Activated T-cell treated with anti-CD3 and anti-CD28 coated beads, Interleukin-2, amount 50 U/mL, for 48 hours (primary cell): ENCODE measurements at regions not wholly inside any gene's neighbourhood (a gene's known extent, or its start where the extent isn't known, plus 50 kb on each side); places are given as distances from the start of the nearest gene placed in this dataset.
"Not testable (repeated sequence)": the region's sequence is repeated elsewhere in the genome, so short reads cannot be mapped to it uniquely, and the experiment has no call there.

Experiments used
- DNase-seq, 2 experiments: peaks; one replicate each; pipeline ENCODE4 v3.0.0-alpha.2; 2020

DNA sequence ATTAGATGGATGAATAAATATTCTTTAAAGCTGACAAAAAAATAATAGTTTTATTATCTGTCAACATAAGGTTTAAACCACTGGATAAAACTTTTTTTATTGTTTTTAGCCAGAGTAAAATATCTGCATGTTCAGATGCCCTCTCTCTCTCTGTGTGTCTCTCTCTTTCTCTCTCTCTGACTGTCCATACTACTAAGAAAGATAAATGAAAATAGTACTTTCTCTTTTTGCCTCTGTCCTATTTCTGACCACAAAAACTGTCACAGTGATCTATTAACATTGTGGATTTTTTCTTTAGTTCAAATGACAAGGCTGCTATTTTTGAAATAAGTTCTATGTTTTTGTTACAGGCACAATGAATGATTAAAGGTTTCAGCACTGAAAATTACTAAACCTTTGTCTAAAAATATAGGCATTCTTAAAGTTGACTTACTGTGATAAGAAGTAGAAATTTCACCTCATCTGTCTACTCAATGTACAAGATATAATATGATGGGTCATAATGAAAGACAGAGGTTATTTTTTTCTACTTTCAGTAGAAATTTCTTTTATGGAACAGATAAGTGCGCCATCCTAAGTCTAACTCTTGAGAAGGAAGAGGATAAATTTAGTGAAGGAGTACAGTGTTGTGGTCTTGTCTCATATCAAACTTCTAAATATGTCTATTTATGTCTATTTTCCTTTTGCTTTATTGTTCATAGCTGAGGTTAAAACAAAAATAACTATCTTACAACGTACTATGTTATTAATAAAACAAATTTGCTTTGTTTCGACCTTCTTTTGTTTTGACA lies 341.9 kb upstream of the EYS start:
- DNase-seq = no peak

DNA sequence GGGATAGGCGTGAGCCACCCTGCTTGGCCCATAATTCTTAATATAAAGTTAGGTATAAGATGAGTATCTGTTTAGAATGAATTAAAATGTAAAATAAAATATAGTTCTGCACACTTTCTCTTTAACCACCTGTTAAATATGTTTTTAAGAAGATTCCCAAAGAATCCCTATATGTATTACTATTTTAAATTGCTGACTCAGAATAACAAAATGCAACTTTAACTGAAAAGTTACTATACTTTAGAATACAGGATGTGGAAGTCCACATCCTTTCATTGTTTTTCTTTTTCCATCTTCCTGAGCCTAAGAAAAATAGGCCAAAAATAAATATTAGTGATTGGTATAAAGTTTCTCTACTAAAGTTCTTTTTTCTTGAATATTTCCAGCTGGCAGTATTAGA lies 325.6 kb upstream of the EYS start:
- no peak for DNase-seq

DNA sequence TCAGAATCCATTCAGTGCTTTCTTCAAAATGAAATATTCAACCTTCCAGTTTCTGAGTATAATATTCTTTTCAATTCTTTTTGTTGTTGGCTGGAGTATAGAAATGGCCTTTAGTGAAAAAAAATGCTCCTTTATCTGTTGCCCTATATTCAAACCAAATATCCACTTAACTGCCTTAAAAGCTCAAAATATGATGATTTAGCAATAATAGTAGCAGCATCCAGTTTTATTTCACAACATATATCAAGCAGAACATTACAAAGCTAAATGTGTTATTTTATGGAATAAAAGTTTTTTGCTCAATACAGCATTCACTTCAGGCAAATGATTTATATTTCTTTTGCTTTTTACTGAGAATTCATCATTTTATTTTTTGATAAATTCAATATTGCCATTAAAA lies 322.4 kb upstream of the EYS start:
- DNase-seq = no peak

DNA sequence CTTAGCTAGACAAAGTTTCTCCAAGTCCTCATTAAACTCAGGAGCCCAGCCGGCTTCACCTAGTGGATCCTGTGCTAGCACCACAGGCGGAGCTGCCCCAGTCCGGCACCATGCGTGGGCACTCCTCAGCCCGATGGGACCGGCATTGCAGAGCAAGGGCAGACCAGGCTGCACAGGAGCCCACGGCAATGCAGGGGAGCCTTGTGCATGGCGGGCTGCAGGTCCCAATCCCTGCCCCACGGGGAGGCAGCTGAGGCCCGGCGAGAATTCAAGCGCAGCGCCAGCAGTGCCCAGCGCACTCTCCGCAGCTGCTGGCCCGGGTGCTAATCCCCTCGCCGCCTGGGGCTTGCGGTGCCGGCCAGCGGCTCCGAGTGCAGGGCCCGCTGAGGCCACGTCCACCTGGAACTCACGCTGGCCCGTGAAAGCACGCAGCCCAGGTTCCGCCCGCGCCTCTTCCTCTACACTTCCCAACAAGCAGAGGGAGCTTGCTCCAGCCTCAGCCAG lies 292.3 kb upstream of the EYS start:
- no peak for DNase-seq

DNA sequence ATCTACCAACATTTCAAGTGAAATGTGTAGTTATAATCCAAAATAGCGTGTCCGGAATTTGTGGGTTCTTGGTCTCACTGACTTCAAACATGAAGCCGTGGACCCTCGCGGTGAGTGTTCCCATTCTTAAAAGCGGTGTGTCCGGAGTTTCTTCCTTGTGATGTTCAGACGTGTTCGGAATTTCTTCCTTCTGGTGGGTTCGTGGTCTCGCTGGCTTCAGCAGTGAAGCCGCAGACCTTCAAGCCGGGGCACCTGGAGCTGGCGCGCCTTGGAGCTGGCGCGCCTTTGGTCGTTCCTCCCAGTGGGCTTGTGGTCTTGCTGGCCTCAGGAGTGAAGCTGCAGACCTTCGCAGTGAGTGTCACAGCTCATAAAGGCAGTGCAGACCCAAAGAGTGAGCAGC lies 291.5 kb upstream of the EYS start:
- no peak for DNase-seq

DNA sequence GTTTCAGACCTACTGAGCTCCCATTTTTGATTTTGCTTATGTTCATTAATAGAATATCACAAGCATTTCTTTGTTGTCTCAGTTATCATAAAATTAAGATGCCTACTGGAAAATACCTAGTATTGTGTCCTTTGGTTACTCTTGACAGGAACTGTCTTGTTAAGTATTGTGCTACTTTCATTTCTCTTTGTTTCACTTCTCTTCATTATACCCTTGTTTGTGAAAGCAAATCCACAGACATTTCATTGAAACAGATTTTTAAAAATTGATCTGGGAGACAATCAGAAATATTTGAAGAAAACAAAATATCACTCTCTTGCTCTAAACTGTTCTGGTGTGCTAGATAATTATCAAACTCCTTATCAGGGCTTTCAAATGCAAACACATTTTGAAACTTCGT lies 290.5 kb upstream of the EYS start:
- no peak for DNase-seq

DNA sequence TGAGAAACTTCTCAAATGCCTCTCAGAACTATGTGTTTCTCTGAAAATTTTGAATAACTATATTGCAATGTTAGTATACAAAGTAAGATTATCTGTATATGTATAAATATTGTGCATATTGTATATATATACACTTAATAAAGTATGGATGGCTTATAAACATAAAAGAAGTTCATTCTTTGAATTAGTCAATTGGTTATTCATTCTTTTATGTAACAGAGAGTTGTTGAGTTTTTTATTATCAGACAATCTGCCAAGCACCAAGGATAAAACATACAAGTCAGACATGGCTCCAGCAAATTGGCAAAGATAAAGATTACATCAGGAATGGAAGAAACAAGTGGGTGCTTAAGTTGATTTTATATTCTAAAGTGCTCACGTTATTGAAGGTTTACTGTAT lies 289.1 kb upstream of the EYS start:
- DNase-seq = no peak

DNA sequence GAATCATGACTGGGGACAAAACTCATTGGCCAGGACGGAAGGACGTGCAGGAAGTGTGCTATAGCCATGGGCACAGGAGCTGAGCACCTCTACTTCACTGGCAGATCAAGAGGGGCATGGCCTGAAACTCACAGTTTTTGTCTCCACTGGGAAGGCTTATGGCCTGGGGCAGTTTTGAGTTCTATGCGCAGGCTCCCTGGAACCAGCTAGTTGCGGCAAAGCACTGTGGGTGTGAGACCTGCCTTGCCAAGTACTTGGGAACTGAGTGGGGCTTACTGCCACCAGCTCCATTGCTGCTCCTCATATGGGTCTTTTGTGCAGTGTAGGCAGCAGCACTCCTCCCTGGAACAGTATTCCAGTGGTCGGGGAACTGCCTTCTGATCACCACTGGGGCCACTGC lies 282.6 kb upstream of the EYS start:
- no peak for DNase-seq

DNA sequence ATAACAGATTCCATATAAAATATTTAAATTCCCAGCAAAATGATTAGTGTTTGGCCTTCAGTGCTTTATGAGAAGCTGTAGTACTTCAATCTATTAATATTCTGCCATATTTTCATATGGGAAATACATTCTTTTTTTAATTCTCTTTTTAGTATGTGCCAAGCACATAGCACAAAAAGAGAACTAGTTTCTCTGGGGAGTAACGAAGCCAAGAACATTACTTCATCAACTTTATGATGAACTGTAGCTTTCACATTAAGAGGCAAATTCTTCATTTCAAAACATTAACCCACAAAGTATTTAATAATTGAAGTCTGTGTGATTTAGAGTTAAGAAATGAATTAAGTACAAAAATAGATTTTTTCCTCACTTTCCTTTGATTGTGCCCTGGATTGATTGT lies 281.0 kb upstream of the EYS start:
- DNase-seq = no peak

DNA sequence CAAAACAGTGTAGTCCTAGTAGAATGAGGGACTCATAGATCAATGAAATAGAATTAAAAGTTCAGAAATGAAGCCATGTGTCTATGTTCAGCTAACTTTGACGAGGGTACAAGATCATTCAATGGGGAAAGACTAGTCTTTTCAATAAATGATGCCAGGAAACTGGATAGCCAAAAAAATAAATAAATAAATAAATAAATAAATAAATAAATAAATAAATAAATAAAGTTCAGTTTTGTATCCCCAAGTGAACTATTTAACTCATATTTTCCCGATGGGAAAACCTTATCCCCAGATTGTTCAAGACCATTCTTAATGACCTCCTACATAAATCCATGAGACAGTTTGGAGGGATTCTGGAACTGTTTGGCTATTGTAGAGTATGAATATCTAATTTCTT lies 277.1 kb upstream of the EYS start:
- no peak for DNase-seq

DNA sequence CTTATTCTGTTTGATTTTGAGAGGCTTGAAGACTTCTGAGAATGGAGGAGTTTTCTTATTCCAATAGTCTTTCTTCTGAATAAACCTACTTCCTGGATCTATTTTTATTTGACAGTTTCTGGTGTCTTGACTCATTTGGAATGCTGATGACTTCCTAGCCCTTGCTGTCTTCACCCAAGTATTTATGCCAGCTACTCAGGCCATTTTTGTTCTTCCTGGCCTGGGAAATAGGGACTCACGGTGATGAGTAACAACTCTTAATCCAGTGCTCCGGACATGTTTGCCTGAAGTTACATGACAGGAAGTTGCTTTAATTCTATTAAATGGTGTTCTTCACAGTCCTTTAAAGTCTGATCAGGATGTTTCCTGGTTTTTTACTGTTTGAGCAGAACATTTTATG lies 272.1 kb upstream of the EYS start:
- no peak for DNase-seq

DNA sequence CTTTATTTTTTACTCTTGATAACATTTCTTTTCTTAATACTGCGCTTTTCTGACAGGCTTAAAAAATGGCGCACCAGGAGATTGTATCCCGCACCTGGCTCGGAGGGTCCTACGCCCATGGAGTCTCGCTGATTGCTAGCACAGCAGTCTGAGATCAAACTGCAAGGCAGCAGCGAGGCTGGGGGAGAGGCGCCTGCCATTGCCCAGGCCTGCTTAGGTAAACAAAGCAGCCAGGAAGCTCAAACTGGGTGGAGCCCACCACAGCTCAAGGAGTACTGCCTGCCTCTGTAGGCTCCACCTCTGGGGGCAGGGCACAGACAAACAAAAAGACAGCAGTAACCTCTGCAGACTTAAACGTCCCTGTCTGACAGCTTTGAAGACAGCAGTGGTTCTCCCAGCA lies 264.2 kb upstream of the EYS start:
- not testable (repeated sequence) for DNase-seq

DNA sequence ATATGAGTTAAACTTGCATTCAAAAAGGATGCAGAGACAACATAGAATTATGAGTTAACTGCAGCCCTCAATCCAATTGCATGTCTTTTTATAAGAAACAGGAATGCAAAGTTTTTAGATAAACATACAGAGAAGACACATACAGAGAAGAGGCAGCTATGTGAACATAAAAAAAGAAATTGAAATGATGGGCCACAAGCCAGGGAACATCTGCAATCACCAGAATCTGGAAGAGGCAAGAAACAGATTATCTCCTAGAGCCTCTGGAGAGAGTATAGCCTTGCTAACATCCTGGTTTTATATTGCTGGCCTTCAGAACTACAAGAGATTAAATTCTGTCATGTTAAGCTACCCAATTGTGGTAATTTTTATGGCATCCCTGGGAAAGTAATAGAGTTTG lies 257.2 kb upstream of the EYS start:
- no peak for DNase-seq

DNA sequence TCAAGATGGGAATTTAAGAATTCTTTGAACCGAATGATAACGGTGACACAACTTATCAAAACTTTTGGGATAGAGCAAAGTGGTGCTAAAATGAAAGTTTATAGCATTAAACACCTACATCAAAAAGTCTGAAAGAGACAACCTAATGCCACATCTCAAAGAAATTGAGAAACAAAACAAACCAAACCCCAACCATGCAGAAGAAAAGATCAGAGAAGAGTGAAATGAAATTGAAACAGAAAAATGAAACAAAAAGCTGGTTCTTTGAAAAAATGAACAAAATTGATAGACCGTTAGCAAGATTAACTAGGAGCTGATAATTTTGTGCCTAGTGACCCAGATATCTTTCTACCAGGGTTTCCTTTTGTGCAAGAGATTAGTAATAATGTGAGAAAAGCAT lies 248.0 kb upstream of the EYS start:
- DNase-seq = no peak

DNA sequence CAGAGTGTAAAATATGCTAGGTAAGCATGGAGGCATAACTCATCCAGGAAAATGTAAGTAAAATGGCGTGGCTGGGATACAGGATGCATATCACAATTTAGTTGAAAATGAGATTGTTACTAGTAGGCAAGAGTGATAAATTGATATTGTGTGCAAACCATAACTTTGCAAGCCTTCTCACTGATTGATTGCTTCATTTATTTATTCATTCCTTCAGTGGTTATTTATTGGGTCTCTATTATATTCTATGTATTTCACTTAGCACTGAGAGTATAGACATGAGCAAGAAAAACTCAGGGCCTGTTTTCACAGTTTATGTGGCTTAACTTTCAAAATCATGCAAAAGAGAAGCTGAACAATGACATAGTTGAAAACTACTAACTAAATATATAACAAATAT lies 241.0 kb upstream of the EYS start:
- DNase-seq = no peak

DNA sequence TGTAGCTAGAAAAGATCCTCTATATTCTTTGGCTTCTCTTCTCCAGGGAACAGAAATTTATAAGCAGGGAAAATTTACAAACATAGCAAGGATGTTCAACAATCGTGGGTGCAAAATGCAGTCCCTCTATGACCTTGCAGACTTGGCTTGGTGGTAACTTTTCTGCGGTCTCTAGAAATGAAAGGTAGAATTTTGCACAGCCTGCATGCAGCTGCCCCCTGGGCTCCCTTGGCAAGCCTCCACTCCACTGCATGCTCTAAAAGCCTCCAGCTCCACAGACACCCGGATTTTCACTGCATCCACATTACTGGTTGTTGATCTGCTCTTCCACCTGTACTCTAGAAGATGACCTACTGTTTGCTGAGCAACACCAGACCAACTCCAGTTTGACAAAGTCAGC lies 236.5 kb upstream of the EYS start:
- no peak for DNase-seq

DNA sequence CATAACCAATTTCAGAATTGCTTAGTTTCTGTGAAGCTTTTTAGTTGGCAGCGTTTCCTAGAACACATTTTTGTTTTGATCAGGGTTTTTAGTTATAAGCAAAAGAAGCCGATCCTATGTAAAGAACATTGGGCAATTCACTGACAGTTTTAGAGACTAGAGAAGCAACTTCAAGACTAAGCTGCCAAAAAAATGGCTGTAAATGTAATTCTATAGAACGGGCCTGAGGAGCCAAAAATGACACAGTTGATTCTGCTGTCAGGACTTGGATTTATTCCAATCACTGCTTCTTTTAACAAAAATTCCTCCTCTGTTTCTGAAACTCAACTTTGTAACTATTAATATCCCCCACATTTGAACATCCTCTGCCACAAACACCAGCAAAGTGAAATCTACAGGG lies 236.0 kb upstream of the EYS start:
- DNase-seq = no peak

DNA sequence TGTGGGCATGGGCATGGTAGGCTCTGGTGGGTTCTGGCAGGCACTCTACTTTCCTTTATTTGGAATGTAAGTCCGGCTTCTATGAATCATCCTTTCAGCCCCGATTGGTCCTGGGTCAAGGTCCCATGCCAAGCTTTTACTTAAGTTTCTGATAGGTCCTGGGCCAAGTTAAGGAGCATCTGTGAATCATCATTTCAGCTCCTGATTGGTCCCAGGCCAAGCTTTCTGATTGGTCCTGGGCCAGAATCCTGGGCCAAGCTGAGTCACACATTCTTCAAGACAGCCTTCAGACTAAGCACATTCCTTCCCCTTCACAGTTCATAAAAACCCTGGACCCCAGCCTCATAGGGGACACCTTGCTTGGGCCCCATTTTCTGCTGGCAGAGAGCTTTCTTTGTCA lies 231.0 kb upstream of the EYS start:
- DNase-seq = no peak

DNA sequence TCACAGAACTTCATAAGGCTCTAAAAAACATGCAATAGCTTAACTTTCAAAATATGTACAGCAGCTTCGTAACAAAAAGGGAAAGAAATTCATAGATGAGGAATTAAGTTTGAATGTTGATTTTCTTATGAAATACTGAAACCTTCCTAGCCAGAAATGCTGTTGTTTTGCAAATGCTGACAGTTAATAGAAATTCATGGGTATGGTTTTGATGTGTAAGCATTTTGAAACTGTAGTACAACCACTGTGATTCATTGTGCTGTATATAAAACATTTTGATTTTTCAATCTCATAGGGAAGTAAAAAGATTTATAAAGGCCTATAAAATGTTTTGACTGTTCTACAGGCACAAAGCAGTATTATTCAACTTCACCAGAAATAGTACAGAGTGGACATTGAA lies 228.4 kb upstream of the EYS start:
- DNase-seq = no peak

DNA sequence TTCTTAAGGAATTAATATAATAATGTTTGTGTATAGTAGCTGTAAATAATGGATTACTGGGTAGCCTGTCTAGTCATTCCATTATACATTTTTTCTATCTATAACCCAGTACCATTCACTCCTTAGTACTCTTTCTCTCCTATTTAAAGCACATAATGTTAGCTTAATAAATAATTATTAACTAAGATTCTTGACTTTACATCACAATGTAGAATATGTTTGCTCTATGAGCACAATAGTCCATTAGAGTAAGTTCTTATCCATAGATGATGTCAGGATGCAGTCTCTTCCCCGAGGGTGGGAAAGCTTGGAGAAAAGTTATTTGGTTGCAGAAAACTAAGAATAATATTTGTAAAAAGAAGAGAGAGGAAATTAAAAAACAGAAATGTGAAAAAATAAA lies 226.4 kb upstream of the EYS start:
- DNase-seq = no peak

DNA sequence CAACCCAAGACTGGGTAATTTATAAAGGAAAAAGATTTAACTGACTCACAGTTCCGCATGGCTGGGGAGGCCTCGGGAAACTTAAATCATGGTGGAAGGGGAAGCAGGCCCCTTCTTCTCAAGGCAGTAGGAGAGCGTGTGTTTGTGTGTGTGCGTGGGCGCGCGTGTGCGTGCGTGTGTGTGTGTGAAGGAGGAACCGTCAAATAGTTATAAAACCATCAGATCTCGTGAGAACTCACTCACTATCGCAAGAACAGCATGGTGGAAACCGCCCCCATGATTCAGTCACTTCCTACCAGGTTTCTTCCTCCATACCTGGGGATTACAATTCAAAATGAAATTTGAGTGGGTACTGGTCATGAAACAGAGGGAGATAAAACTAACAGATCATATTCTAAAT lies 220.1 kb upstream of the EYS start:
- no peak for DNase-seq

DNA sequence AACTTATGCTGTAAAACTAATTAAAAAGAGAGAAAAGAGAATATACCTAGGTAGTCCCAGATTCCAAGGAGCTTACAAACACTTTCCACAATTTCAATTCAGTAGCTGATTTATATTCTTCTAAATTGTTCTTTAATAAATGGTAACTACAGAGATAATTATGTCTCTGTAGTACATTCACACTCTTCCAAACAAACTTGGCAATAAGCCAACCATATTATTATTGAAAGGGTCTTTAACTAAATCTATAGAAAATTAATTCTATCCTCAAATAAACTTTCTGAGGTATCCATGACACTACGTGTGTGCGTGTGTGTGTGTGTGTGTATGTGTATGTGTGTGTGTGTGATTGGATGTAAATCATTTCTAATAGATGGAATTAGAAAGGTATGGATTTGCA lies 217.4 kb upstream of the EYS start:
- DNase-seq = no peak

DNA sequence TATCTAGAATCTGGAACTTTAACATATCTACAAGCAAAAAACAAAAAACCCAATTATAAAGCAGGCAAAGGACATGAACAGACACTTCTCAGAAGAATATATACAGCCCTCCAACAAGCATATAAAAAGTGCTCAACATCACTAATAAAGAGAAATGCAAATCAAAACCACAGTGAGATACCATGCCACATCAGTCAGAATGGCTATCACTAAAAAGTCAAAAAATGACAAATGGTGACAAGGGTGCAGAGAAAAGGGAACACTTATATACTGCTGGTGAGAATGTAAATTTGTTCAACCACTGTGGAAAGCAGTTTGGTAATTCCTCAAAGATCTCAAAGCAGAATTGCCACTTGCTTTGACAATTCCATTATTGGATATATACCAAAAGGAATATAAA lies 215.0 kb upstream of the EYS start:
- no peak for DNase-seq

DNA sequence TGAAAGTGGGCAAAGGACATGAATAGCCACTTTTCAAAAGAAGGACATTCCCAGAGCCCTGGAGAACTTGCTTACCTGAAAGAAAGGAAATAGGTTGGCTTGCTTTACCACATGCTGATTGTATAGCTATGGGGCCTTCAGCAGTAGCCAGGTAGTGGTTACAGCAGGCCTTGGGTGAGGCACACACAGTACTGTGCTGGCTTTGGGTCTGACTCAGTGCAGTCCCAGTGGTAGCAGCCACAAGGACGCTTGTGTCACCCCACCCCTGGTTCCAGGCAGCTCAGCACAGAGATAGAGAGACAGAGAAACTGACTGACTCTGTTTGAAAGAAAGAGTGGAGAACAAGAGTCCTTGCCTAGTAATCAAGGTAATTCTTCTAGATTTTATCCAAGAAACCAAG lies 201.0 kb upstream of the EYS start:
- no peak for DNase-seq

DNA sequence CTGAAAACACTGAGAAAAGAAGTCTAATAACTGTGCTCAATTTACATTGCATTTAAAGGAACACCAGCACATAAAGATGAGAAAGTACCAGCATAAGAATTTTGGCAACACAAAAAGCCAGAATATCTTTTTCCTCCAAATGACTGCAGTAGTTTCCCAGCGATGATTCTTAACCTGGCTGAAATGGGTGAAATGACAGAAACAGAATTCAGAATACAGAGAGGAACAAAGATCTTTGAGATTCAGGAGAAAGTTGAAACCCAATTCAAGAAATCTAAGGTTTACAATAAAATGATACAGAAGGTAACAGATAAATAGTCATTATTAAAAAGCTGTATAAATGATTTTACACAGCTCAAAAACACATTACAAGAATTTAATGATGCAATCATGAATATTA lies 197.0 kb upstream of the EYS start:
- DNase-seq = no peak

DNA sequence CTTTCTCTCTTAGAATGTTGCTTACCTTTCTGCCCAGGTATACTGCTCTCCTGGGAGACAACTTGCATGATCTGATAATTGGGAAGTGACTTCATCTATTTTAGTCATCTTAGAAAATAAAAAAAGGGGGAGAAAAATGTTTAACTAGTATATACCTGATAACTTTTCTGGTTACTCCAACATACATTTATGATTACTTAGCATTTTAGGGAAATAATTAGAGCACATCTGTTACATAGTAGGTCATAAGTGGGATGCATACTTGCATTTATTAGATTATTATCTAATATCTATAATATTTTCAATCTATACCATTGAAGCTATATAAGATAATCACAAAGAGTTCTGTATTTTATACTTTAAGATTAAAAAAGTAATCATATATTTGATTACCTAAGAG lies 193.9 kb upstream of the EYS start:
- no peak for DNase-seq
